ENCODE measurements at regions not wholly inside any gene's neighbourhood (a gene's known extent, or its start where the extent isn't known, plus 50 kb on each side); places are given as distances from the start of the nearest gene placed in this dataset.

DNA sequence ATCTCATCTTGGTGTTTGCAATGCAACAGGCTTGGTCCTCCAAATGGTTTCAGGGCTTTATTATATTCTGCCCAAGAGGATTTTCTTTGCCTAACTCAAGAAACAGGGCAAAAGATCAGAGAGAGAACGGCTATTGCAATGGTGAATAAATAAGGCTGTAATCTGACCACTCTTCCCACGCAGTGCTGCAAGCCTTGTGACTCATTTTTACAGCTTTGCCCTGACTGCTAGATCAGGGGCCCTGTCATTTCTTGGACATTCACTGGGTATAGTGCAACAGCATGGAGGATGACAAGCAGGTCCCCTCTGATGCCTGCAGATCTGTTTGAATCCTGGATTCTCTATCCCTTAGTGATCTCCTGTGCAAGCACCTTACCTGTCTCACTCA is 459.1 kb downstream of the EBF1 start:
- TF ChIP-seq CTCF (IDR thresholded peaks at IDR 0.05) (no peak), POLR2A (IDR thresholded peaks at IDR 0.05) (no peak)
